HEK293 (cell line): ENCODE measurements at regions not wholly inside any gene's neighbourhood (a gene's known extent, or its start where the extent isn't known, plus 50 kb on each side); places are given as distances from the start of the nearest gene placed in this dataset.

Experiments
- CTCF ChIP-seq: fragments of 450-650 bp; formaldehyde crosslinking; IDR thresholded peaks from 2 replicates; pipeline ENCODE4 v1.5.1; 2016; ENCODE audit warnings: missing biosample characterization, missing genetic modification characterization
- TRIM28 ChIP-seq: IDR thresholded peaks from 2 replicates; pipeline ENCODE4 v1.6.1; 2011; ENCODE audit warnings: low read length, control low read depth, borderline replicate concordance
- ZBTB21 ChIP-seq: fragments of 450-650 bp; formaldehyde crosslinking; IDR thresholded peaks from 2 replicates; pipeline ENCODE4 v1.5.1; 2017; ENCODE audit warnings: missing biosample characterization, missing genetic modification characterization
- ZNF274 ChIP-seq, 2 experiments: fragments of 200-500 bp in 1 of 2; fragments of 450-650 bp in 1 of 2; sonication (Bioruptor generic) in 1 of 2; formaldehyde crosslinking in 1 of 2; IDR thresholded peaks; 2 replicates each; pipeline versions ENCODE4 v1.5.1 to v1.6.1; 2014 to 2016; ENCODE audit warnings: borderline replicate concordance in 1 of 2, inconsistent platforms in 1 of 2, low read length in 1 of 2, missing biosample characterization in 1 of 2, missing genetic modification characterization in 1 of 2

GRCh38 chr4:94395562-94395961 is 52.9 kb upstream of the HPGDS start:
- TF ChIP-seq CTCF (tag by site-specific recombination) (no peak), ZBTB21 (tag by site-specific recombination) (no peak), TRIM28 (no peak), ZNF274 (IDR thresholded peaks at IDR 0.05; ENCODE audit: low read length) (no peak), ZNF274 (tag by site-specific recombination; IDR thresholded peaks at IDR 0.05; ENCODE audit: borderline replicate concordance) (no peak)
